ENCODE measurements at regions not wholly inside any gene's neighbourhood (a gene's known extent, or its start where the extent isn't known, plus 50 kb on each side); places are given as distances from the start of the nearest gene placed in this dataset.

DNA sequence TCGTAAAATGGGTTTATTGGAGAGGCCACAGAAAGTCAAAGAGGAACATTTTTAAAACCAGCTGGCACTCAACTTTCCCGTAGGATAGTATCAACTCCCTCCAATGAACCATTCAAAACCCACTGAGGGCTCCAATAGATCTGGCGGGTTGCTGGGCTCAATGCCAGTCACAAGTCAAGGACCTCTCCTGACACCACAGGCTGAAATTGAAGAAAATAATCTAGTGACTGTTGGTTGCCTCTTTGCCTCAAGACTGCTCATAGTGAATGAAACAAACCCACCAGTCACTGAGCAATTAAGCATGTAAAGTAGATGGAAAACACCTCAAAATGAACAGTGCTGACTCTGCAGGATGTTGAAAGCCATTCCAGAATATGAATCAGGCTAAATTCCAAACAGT lies 500.6 kb upstream of the AGTR1 start:
- Histone ChIP-seq H3K9me3 (no peaks in the 10 kb centered on the region), H3K27me3 (no peaks in the 10 kb centered on the region), H3K4me1 (no peaks in the 10 kb centered on the region), H3K36me3 (no peaks in the 10 kb centered on the region), H3K4me3 (no peak overlapping the region), H3K27ac (no peak overlapping the region)
- no peak for TF ChIP-seq CTCF (IDR thresholded peaks at IDR 0.05)
- no peak for DNase-seq (ENCODE audit: low spot score in 2 of 2)
- intact Hi-C loops (cut with DNase I), result no loop called here

- H3K27me3 ChIP-seq, result no peaks in the 10 kb centered on the region
- H3K27ac ChIP-seq, result no peak overlapping the region
- H3K4me3 ChIP-seq, result no peak overlapping the region
- intact Hi-C loops (cut with DNase I), result no loop called here
- no peaks in the 10 kb centered on the region for H3K9me3 ChIP-seq
- DNase-seq (ENCODE audit: low spot score in 2 of 2), result no peak
- H3K4me1 ChIP-seq, result no peaks in the 10 kb centered on the region
- H3K36me3 ChIP-seq, result no peaks in the 10 kb centered on the region
- TF ChIP-seq CTCF (IDR thresholded peaks at IDR 0.05), result no peak
These were observed 495.3 kb upstream of the AGTR1 start for GRCh38 chr3:148202386-148202785.

DNA sequence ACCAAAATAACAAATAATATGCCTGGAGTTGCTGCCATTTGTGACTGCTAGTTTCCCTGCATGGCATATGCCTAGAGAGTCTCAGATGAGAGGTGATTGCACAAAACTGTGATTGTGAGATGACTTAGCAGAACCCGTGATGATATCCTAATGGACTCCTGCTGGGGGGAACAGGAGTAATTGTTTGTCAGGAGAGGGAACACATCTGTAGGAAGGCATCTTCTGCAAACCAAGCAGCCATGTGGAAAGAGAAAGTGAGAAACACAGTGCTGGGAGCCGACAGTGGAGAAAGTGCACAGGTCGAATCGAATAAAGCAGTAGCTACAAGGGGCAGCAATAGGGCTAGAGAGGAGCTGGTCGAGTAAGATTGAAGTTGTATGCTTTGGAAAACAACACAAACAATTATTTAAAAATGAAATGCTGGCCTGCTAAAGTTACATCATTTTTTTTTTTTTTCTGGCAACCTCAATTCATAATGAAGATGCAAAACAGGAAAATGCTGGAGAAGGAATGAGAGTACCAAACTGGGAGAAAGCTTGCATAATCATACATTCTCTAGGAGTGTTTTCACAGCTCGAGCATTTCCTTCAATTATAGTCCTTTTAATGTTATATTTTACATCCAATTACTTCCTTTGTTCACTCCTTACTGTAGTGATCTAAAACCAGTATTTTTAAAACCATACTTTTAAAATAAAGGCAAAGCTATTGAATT lies 494.2 kb upstream of the AGTR1 start:
- H3K27ac ChIP-seq, result no peak overlapping the region
- no peak for DNase-seq (ENCODE audit: low spot score in 2 of 2)
- H3K4me1 ChIP-seq, result no peaks in the 10 kb centered on the region
- H3K9me3 ChIP-seq, result no peaks in the 10 kb centered on the region
- H3K4me3 ChIP-seq, result no peak overlapping the region
- intact Hi-C loops (cut with DNase I), result no loop called here
- TF ChIP-seq CTCF (IDR thresholded peaks at IDR 0.05), result no peak
- no peaks in the 10 kb centered on the region for H3K27me3 ChIP-seq
- H3K36me3 ChIP-seq, result no peaks in the 10 kb centered on the region

- intact Hi-C loops (cut with DNase I), result no loop called here
- Histone ChIP-seq H3K27me3 (no peaks in the 10 kb centered on the region), H3K4me1 (no peaks in the 10 kb centered on the region), H3K36me3 (no peaks in the 10 kb centered on the region), H3K9me3 (no peaks in the 10 kb centered on the region), H3K4me3 (no peak overlapping the region), H3K27ac (no peak overlapping the region)
- TF ChIP-seq CTCF (IDR thresholded peaks at IDR 0.05), result no peak
- no peak for DNase-seq (ENCODE audit: low spot score in 2 of 2)
These were observed 493.6 kb upstream of the AGTR1 start for GRCh38 chr3:148204131-148204530.

DNA sequence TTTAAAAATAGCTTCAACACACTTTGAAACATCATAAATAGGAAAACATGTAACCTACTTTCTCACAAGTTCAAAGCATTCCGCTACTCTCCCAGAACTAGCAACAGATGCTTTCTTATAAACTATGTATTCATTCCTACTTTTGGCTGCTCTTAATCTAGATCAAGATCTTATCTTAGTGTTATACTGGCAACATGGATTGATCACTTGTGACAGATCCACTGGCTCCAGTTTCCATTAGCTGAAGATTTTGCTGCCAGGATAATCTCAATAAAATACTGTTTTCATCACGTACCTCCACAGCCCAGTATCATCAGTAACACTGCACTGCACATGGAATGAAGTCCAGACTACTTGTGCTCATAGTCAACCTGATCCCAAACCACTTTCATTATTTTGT lies 491.7 kb upstream of the AGTR1 start:
- Histone ChIP-seq H3K4me3 (no peak overlapping the region), H3K4me1 (no peaks in the 10 kb centered on the region), H3K9me3 (no peaks in the 10 kb centered on the region), H3K27me3 (no peaks in the 10 kb centered on the region), H3K36me3 (no peaks in the 10 kb centered on the region), H3K27ac (no peak overlapping the region)
- intact Hi-C loops (cut with DNase I), result no loop called here
- no peak for DNase-seq (ENCODE audit: low spot score in 2 of 2)
- no peak for TF ChIP-seq CTCF (IDR thresholded peaks at IDR 0.05)

DNA sequence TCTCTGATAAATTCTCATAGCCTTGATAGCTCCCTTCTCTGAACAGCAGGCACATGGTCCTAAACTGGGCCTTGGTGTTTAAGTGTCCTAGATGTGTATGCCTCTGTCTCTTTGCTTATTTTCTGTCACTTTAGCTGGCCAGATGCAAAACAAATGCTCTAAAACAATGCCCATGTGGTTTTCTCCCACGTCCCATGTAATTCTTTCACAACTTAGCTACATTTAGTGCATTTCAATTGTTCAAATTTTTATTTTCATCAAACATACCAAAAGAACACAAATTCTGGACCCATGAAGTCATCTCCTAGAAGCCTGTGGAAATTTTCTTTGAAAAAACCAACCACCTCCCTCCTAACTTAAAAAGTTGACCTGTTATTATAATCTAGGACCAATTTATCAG lies 491.3 kb upstream of the AGTR1 start:
- no peak for TF ChIP-seq CTCF (IDR thresholded peaks at IDR 0.05)
- no peak overlapping the region for H3K27ac ChIP-seq
- H3K27me3 ChIP-seq, result no peaks in the 10 kb centered on the region
- no peak overlapping the region for H3K4me3 ChIP-seq
- intact Hi-C loops (cut with DNase I), result no loop called here
- H3K9me3 ChIP-seq, result no peaks in the 10 kb centered on the region
- no peak for DNase-seq (ENCODE audit: low spot score in 2 of 2)
- no peaks in the 10 kb centered on the region for H3K36me3 ChIP-seq
- no peaks in the 10 kb centered on the region for H3K4me1 ChIP-seq

All from ascending aorta (tissue), 2 donors.